ENCODE measurements at regions not wholly inside any gene's neighbourhood (a gene's known extent, or its start where the extent isn't known, plus 50 kb on each side); places are given as distances from the start of the nearest gene placed in this dataset.

DNA sequence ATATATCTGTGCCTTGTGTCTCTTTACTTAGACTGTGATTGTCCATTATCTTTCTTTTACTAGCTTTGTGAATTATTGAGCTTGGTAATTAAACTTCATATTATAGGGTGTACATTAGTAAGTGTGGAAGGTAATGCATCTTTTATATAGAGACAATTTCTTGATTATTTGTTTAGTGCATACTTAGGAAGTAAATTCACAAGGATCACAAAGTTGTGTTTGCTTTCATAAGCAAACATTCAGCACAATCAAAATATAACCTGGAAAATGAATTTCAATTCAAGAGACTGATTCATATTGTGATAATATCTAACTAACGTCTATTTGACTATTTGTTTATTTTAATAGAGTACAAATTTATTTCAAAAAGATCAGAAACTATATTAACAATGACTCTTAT lies 749.9 kb upstream of the NUDT12 start:
- TF ChIP-seq, protein P1, sequence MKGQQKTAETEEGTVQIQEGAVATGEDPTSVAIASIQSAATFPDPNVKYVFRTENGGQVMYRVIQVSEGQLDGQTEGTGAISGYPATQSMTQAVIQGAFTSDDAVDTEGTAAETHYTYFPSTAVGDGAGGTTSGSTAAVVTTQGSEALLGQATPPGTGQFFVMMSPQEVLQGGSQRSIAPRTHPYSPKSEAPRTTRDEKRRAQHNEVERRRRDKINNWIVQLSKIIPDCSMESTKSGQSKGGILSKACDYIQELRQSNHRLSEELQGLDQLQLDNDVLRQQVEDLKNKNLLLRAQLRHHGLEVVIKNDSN (IDR thresholded peaks at IDR 0.05), result no peak
- TF ChIP-seq CREB1 (IDR thresholded peaks at IDR 0.05; ENCODE audit: low read depth) (no peak), YY1 (IDR thresholded peaks at IDR 0.05; ENCODE audit: low read depth) (no peak), FOXM1 (IDR thresholded peaks at IDR 0.05; ENCODE audit: borderline replicate concordance, low read depth) (no peak), EP300 (IDR thresholded peaks at IDR 0.05; ENCODE audit: borderline replicate concordance) (no peak), NFIC (IDR thresholded peaks at IDR 0.05) (no peak), CEBPB (IDR thresholded peaks at IDR 0.05) (no peak)
- TF ChIP-seq, protein P2, sequence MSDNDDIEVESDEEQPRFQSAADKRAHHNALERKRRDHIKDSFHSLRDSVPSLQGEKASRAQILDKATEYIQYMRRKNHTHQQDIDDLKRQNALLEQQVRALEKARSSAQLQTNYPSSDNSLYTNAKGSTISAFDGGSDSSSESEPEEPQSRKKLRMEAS (IDR thresholded peaks at IDR 0.05), result no peak

DNA sequence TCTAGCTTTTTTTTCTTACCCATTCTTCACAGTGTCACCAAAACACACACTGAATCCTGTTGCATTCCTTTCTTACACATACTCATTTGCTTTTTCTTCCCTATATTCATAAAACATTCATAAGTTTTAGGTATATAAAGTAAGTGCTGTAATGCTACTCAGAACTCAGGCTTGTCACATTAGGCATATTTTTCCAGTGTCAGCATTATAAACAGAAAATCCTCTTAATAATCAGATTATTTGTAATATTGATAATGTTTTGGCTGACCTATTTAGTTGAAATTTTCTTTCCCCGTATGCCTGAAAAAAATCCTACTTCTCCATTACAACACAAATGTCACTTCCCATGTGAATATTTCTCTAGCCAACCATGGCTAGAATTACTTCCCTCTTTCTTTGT lies 743.0 kb upstream of the NUDT12 start:
- no peak for TF ChIP-seq EP300 (IDR thresholded peaks at IDR 0.05; ENCODE audit: borderline replicate concordance)
- no peak for TF ChIP-seq FOXM1 (IDR thresholded peaks at IDR 0.05; ENCODE audit: borderline replicate concordance, low read depth)
- TF ChIP-seq, protein P3, sequence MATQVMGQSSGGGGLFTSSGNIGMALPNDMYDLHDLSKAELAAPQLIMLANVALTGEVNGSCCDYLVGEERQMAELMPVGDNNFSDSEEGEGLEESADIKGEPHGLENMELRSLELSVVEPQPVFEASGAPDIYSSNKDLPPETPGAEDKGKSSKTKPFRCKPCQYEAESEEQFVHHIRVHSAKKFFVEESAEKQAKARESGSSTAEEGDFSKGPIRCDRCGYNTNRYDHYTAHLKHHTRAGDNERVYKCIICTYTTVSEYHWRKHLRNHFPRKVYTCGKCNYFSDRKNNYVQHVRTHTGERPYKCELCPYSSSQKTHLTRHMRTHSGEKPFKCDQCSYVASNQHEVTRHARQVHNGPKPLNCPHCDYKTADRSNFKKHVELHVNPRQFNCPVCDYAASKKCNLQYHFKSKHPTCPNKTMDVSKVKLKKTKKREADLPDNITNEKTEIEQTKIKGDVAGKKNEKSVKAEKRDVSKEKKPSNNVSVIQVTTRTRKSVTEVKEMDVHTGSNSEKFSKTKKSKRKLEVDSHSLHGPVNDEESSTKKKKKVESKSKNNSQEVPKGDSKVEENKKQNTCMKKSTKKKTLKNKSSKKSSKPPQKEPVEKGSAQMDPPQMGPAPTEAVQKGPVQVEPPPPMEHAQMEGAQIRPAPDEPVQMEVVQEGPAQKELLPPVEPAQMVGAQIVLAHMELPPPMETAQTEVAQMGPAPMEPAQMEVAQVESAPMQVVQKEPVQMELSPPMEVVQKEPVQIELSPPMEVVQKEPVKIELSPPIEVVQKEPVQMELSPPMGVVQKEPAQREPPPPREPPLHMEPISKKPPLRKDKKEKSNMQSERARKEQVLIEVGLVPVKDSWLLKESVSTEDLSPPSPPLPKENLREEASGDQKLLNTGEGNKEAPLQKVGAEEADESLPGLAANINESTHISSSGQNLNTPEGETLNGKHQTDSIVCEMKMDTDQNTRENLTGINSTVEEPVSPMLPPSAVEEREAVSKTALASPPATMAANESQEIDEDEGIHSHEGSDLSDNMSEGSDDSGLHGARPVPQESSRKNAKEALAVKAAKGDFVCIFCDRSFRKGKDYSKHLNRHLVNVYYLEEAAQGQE (IDR thresholded peaks at IDR 0.05; ENCODE audit: low read depth), result no peak
- TF ChIP-seq, protein P1 (IDR thresholded peaks at IDR 0.05), result no peak
- TF ChIP-seq TCF12 (IDR thresholded peaks at IDR 0.05; ENCODE audit: low read depth), result no peak
- no peak for TF ChIP-seq NFIC (IDR thresholded peaks at IDR 0.05)
- TF ChIP-seq TEAD4 (IDR thresholded peaks at IDR 0.05), result no peak
- TF ChIP-seq CEBPB (IDR thresholded peaks at IDR 0.05), result no peak
- TF ChIP-seq, protein P2 (IDR thresholded peaks at IDR 0.05), result no peak
- TF ChIP-seq YY1 (IDR thresholded peaks at IDR 0.05; ENCODE audit: low read depth), result no peak
- no peak for TF ChIP-seq EGR1 (IDR thresholded peaks at IDR 0.05)
- TF ChIP-seq ZBTB7A (IDR thresholded peaks at IDR 0.05; ENCODE audit: low read depth), result no peak
- no peak for TF ChIP-seq CREB1 (IDR thresholded peaks at IDR 0.05; ENCODE audit: low read depth)
- no peak for TF ChIP-seq RAD21 (IDR thresholded peaks at IDR 0.05; ENCODE audit: low read depth)
- TF ChIP-seq TAF1 (IDR thresholded peaks at IDR 0.05; ENCODE audit: low read depth), result no peak

DNA sequence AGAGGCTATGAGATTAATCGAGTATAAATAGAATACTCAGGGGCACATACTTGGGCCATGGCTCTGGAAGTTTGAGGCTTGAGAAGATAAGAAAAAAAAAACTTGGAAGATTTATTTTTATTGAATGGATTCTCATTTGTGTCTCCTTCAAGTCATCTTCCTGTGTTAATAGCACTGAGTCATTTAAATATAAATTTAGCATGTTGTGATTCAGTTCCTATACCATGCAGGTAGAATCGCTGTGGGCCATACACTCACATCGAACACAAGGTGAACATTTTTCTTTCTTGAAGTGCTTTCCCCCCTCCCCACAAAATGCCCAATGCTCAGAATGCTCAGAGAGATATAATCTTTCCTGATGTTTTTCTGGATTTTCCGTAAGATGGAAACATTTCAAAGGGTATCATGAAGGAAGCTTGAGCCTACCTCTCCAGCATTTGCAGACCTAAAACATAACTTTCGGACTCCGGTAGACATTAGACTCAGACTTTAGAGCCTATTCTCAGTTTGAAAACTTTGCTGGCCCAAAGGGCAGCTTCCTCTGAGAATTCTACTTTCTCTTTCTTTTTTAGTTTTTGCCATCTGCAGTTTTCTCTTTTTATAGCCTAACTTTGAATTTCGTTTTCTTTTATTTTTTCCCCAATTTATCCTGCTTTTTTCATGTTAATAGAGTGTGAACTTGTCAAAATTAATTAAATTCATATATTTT lies 737.6 kb upstream of the NUDT12 start:
- TF ChIP-seq NFIC (IDR thresholded peaks at IDR 0.05), result no peak
- TF ChIP-seq TEAD4 (IDR thresholded peaks at IDR 0.05), result no peak
- no peak for TF ChIP-seq CREB1 (IDR thresholded peaks at IDR 0.05; ENCODE audit: low read depth)
- TF ChIP-seq, protein P1 (IDR thresholded peaks at IDR 0.05), result no peak
- TF ChIP-seq CEBPB (IDR thresholded peaks at IDR 0.05), result no peak
- TF ChIP-seq ZBTB7A (IDR thresholded peaks at IDR 0.05; ENCODE audit: low read depth), result no peak
- TF ChIP-seq EP300 (IDR thresholded peaks at IDR 0.05; ENCODE audit: borderline replicate concordance), result no peak
- TF ChIP-seq RAD21 (IDR thresholded peaks at IDR 0.05; ENCODE audit: low read depth), result no peak
- no peak for TF ChIP-seq YY1 (IDR thresholded peaks at IDR 0.05; ENCODE audit: low read depth)
- TF ChIP-seq FOXM1 (IDR thresholded peaks at IDR 0.05; ENCODE audit: borderline replicate concordance, low read depth), result no peak
- no peak for TF ChIP-seq TAF1 (IDR thresholded peaks at IDR 0.05; ENCODE audit: low read depth)
- TF ChIP-seq TCF12 (IDR thresholded peaks at IDR 0.05; ENCODE audit: low read depth), result no peak
- TF ChIP-seq, protein P3 (IDR thresholded peaks at IDR 0.05; ENCODE audit: low read depth), result no peak
- TF ChIP-seq EGR1 (IDR thresholded peaks at IDR 0.05), result no peak
- TF ChIP-seq, protein P2 (IDR thresholded peaks at IDR 0.05), result no peak

DNA sequence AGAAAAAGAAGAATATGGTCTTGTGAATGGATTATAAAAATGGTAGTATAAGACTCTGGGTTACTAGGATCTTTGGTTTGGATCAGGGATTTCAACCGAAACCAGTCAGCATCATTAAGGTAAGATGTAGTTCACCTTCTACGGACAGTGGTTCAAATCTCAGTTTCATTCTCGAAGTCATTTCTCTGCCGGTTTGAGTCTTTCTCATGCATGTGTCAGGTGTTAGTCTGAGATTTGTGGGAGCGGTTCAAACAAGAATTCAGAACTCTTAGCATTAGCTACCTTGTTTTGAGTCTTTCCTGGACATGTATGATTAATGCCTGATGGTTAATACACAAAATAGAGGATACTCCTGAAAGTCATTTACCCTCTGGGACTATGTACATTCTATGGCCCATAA lies 735.9 kb upstream of the NUDT12 start:
- TF ChIP-seq TCF12 (IDR thresholded peaks at IDR 0.05; ENCODE audit: low read depth), result no peak

DNA sequence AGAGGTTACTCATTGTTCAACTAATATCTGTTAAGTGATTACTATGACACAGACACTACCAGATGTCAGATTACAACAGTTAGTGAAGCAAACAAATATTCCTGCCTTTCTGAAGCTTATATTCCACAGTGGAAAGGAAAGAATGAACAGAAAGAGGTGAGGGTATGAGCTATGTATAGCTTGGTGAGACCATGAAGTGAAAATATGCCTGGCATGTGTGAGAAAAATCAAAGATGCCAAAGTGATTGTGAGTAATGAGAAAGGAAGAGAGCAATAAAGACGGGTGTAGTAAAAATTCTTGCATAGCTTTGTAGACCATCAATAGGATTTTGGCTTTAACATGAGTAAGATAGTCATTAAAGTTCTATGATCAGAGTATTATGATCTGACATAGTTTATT lies 734.5 kb upstream of the NUDT12 start:
- TF ChIP-seq, protein P1 (IDR thresholded peaks at IDR 0.05), result no peak
- TF ChIP-seq FOXM1 (IDR thresholded peaks at IDR 0.05; ENCODE audit: borderline replicate concordance, low read depth) (no peak), EP300 (IDR thresholded peaks at IDR 0.05; ENCODE audit: borderline replicate concordance) (no peak)
